H9 (cell line): ENCODE measurements at regions not wholly inside any gene's neighbourhood (a gene's known extent, or its start where the extent isn't known, plus 50 kb on each side); places are given as distances from the start of the nearest gene placed in this dataset.

Experiments used
- DNase-seq: peaks from one replicate; pipeline ENCODE4 v3.0.0-alpha.2; 2017
- H2AFZ ChIP-seq: one replicate; pipeline ENCODE4 v1.6.1; 2013; ENCODE audit warnings: mild to moderate bottlenecking, low read length, control low read depth, moderate library complexity
- H2AK5ac ChIP-seq: 2 replicates; pipeline ENCODE4 v1.6.1; 2013; ENCODE audit warnings: low read length, control low read depth, mixed read lengths; ENCODE audit not compliant: insufficient read length
- H2BK120ac ChIP-seq: one replicate; pipeline ENCODE4 v1.6.1; 2013; ENCODE audit warnings: low read depth, mild to moderate bottlenecking, low read length, control low read depth, inconsistent platforms; ENCODE audit not compliant: poor library complexity, severe bottlenecking
- H2BK12ac ChIP-seq: 2 replicates; pipeline ENCODE4 v1.6.1; 2013; ENCODE audit warnings: low read length, control low read depth, mixed read lengths, low read depth; ENCODE audit not compliant: insufficient read length
- H2BK15ac ChIP-seq: 2 replicates; pipeline ENCODE4 v1.6.1; 2013; ENCODE audit warnings: low read depth, low read length, control low read depth
- H2BK20ac ChIP-seq: one replicate; pipeline ENCODE4 v1.6.1; 2013; ENCODE audit warnings: low read depth, mild to moderate bottlenecking, low read length, control low read depth, inconsistent platforms; ENCODE audit not compliant: poor library complexity, severe bottlenecking
- H2BK5ac ChIP-seq: 2 replicates; pipeline ENCODE4 v1.6.1; 2013; ENCODE audit warnings: low read length, control low read depth, mixed read lengths; ENCODE audit not compliant: insufficient read length
- H3K14ac ChIP-seq: 2 replicates; pipeline ENCODE4 v1.6.1; 2013; ENCODE audit warnings: low read length, control low read depth; ENCODE audit not compliant: insufficient read depth
- H3K18ac ChIP-seq: 2 replicates; pipeline ENCODE4 v1.6.1; 2013; ENCODE audit warnings: low read depth, mild to moderate bottlenecking, mixed read lengths, low read length, control low read depth; ENCODE audit not compliant: insufficient read length
- H3K23ac ChIP-seq: 2 replicates; pipeline ENCODE4 v1.6.1; 2013; ENCODE audit warnings: low read length, control low read depth, mixed read lengths, low read depth; ENCODE audit not compliant: insufficient read length
- H3K23me2 ChIP-seq: 2 replicates; pipeline ENCODE4 v1.6.1; 2013; ENCODE audit warnings: low read depth, mild to moderate bottlenecking, mixed read lengths, low read length, control low read depth; ENCODE audit not compliant: insufficient read length, poor library complexity, severe bottlenecking
- H3K27ac ChIP-seq: 2 replicates; pipeline ENCODE4 v1.5.1; 2013; ENCODE audit warnings: low read length, control low read depth, mixed read lengths, low read depth; ENCODE audit not compliant: insufficient read length
- H3K27me3 ChIP-seq: 2 replicates; pipeline ENCODE4 v1.6.1; 2013; ENCODE audit warnings: low read length, control low read depth, inconsistent platforms; ENCODE audit not compliant: insufficient read depth
- H3K4ac ChIP-seq: 2 replicates; pipeline ENCODE4 v1.6.1; 2013; ENCODE audit warnings: low read depth, mild to moderate bottlenecking, control low read depth, inconsistent platforms, low read length, moderate library complexity
- H3K4me1 ChIP-seq: 2 replicates; pipeline ENCODE4 v1.6.1; 2013; ENCODE audit warnings: low read length, control low read depth, inconsistent platforms; ENCODE audit not compliant: insufficient read depth
- H3K4me2 ChIP-seq: 2 replicates; pipeline ENCODE4 v1.6.1; 2013; ENCODE audit warnings: low read length, control low read depth, mixed read lengths; ENCODE audit not compliant: insufficient read length, insufficient read depth
- H3K56ac ChIP-seq: 2 replicates; pipeline ENCODE4 v1.6.1; 2013; ENCODE audit warnings: low read depth, mild to moderate bottlenecking, mixed read lengths, low read length, control low read depth; ENCODE audit not compliant: insufficient read length
- H3K79me1 ChIP-seq: 2 replicates; pipeline ENCODE4 v1.6.1; 2013; ENCODE audit warnings: low read depth, mild to moderate bottlenecking, moderate library complexity, low read length, control low read depth, inconsistent platforms; ENCODE audit not compliant: insufficient read depth, poor library complexity, severe bottlenecking
- H3K79me2 ChIP-seq: 2 replicates; pipeline ENCODE4 v1.6.1; 2013; ENCODE audit warnings: low read length, control low read depth, inconsistent platforms; ENCODE audit not compliant: insufficient read depth
- H3K9ac ChIP-seq: 2 replicates; pipeline ENCODE4 v1.6.1; 2013; ENCODE audit warnings: low read length, control low read depth, mixed read lengths; ENCODE audit not compliant: insufficient read length; ENCODE audit errors: extremely low read depth
- H3K9me3 ChIP-seq: one replicate; pipeline ENCODE4 v1.6.1; 2013; ENCODE audit warnings: low read depth, low read length, inconsistent platforms; ENCODE audit not compliant: control insufficient read depth
- H3T11ph ChIP-seq: one replicate; pipeline ENCODE4 v1.6.1; 2013; ENCODE audit warnings: mild to moderate bottlenecking, low read length, control low read depth, inconsistent platforms
- H4K20me1 ChIP-seq: one replicate; pipeline ENCODE4 v1.6.1; 2013; ENCODE audit not compliant: control insufficient read depth, insufficient read length, insufficient read depth
- H4K5ac ChIP-seq: 2 replicates; pipeline ENCODE4 v1.6.1; 2013; ENCODE audit warnings: low read depth, mild to moderate bottlenecking, mixed read lengths, low read length, control low read depth; ENCODE audit not compliant: insufficient read length
- H4K8ac ChIP-seq: replicated peaks from 2 replicates; pipeline ENCODE4 v1.6.1; 2013; ENCODE audit warnings: low read length, control low read depth, mixed read lengths, low read depth; ENCODE audit not compliant: insufficient read length
- H4K91ac ChIP-seq: 2 replicates; pipeline ENCODE4 v1.6.1; 2013; ENCODE audit warnings: low read depth, mild to moderate bottlenecking, moderate library complexity, mixed read lengths, low read length, control low read depth; ENCODE audit not compliant: insufficient read length
- H3K27ac Mint-ChIP-seq, 3 experiments: 2 replicates in 2 of 3; 3 replicates in 1 of 3; pipeline ENCODE4 v1.8.0; 2020 to 2021; ENCODE audit warnings: mixed read lengths in 3 of 3, mild to moderate bottlenecking in 1 of 3, moderate library complexity in 1 of 3
- H3K27me3 Mint-ChIP-seq: 2 replicates; pipeline ENCODE4 v1.8.0; 2021; ENCODE audit warnings: low read depth, mild to moderate bottlenecking, moderate library complexity, mixed read lengths
- H3K36me3 Mint-ChIP-seq, 3 experiments: 2 replicates in 2 of 3; 3 replicates in 1 of 3; pipeline ENCODE4 v1.8.0; 2020 to 2021; ENCODE audit warnings: low read depth in 3 of 3, mixed read lengths in 3 of 3; ENCODE audit not compliant: insufficient read depth in 1 of 3
- H3K4me1 Mint-ChIP-seq, 2 experiments: 2 replicates each; pipeline ENCODE4 v1.8.0; 2020; ENCODE audit warnings: mixed read lengths in 2 of 2
- H3K4me3 Mint-ChIP-seq, 2 experiments: 2 replicates in 1 of 2; 3 replicates in 1 of 2; pipeline ENCODE4 v1.8.0; 2020 to 2021; ENCODE audit warnings: mild to moderate bottlenecking in 2 of 2, mixed read lengths in 2 of 2, moderate library complexity in 1 of 2
- H3K9me3 Mint-ChIP-seq, 2 experiments: 2 replicates in 1 of 2; 3 replicates in 1 of 2; pipeline ENCODE4 v1.8.0; 2020; ENCODE audit warnings: mild to moderate bottlenecking in 2 of 2, mixed read lengths in 2 of 2, moderate library complexity in 1 of 2
- WGBS: extraction: QIAGEN DNeasy Blood & Tissue Kit; methylation state at CpG from one replicate; pipeline ENCODE4 v1.1.7; 2013; ENCODE audit warnings: missing lambda C conversion rate, low lambda C conversion rate, mixed read lengths; ENCODE audit not compliant: insufficient read length; ENCODE audit errors: extremely low coverage; 5-methylcytosine and 5-hydroxymethylcytosine counted together
- TF ChIP-seq, protein P1 (sequence below): fragments of 200-600 bp; sonication (generic); conservative IDR thresholded peaks from 3 replicates; pipeline ENCODE4 v1.8.0; 2021; ENCODE audit warnings: antibody characterized with exemption, mild to moderate bottlenecking

DNA sequence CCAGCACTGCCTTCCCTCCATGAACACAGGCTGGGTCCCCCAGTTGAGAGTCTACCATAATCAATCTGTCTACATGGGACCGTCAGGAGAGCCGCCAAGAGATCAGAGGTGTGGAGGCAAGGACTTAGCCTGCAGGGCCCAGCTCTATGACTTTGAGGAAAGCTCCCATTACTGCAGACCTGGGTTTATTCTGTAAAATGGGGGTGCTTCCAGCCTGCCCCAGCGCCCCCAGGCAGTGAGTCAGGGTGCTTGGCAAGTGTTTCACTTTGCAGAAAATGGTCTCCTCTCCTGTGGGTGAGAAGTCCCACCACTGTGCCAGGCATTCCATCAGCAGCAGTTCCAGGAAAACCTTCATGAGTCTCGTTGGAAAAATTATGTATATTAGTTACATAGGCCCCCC is 75.5 kb upstream of the VSTM2B start:
- H3K9me3 ChIP-seq = no peaks in the 10 kb centered on the region
- no peaks in the 10 kb centered on the region for H3K79me1 ChIP-seq
- no peaks in the 10 kb centered on the region for H3K4me1 ChIP-seq
- no peak overlapping the region for H2BK20ac ChIP-seq
- TF ChIP-seq, protein P1, sequence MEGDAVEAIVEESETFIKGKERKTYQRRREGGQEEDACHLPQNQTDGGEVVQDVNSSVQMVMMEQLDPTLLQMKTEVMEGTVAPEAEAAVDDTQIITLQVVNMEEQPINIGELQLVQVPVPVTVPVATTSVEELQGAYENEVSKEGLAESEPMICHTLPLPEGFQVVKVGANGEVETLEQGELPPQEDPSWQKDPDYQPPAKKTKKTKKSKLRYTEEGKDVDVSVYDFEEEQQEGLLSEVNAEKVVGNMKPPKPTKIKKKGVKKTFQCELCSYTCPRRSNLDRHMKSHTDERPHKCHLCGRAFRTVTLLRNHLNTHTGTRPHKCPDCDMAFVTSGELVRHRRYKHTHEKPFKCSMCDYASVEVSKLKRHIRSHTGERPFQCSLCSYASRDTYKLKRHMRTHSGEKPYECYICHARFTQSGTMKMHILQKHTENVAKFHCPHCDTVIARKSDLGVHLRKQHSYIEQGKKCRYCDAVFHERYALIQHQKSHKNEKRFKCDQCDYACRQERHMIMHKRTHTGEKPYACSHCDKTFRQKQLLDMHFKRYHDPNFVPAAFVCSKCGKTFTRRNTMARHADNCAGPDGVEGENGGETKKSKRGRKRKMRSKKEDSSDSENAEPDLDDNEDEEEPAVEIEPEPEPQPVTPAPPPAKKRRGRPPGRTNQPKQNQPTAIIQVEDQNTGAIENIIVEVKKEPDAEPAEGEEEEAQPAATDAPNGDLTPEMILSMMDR = no peak
- no peak overlapping the region for H3K4me2 ChIP-seq
- no peak overlapping the region for H4K8ac ChIP-seq
- H3K14ac ChIP-seq = no peak overlapping the region
- H4K91ac ChIP-seq = no peak overlapping the region
- no peaks in the 10 kb centered on the region for H3K23me2 ChIP-seq
- H3K36me3 Mint-ChIP-seq = no peaks in the 10 kb centered on the region
- H3T11ph ChIP-seq = no peak overlapping the region
- H2AFZ ChIP-seq = no peak overlapping the region
- H3K4me1 Mint-ChIP-seq = no peaks in the 10 kb centered on the region
- no peak overlapping the region for H3K56ac ChIP-seq
- H2BK5ac ChIP-seq = no peak overlapping the region
- H3K18ac ChIP-seq = no peak overlapping the region
- no peaks in the 10 kb centered on the region for H4K20me1 ChIP-seq
- no peaks in the 10 kb centered on the region for H3K27me3 ChIP-seq
- no peak overlapping the region for H2BK120ac ChIP-seq
- no peak overlapping the region for H2AK5ac ChIP-seq
- DNase-seq = no peak
- peaks cover 32% of the 10 kb centered on the region for H3K27me3 Mint-ChIP-seq
- H3K4ac ChIP-seq = no peak overlapping the region
- H3K9ac ChIP-seq = no peak overlapping the region
- WGBS = no CpG with 5 or more reads among the region's 4 CpGs
- no peak overlapping the region for H2BK12ac ChIP-seq
- no peak overlapping the region for H3K23ac ChIP-seq
- no peak overlapping the region for H2BK15ac ChIP-seq
- no peak overlapping the region for H3K4me3 Mint-ChIP-seq
- no peak overlapping the region for H4K5ac ChIP-seq
- peaks cover 0 to 3% of the 10 kb centered on the region in 2 experiments; a peak in 2 of 5 replicates for H3K9me3 Mint-ChIP-seq
- H3K27ac Mint-ChIP-seq = no peak overlapping the region
- no peaks in the 10 kb centered on the region for H3K79me2 ChIP-seq
- H3K27ac ChIP-seq = no peak overlapping the region
